Stimulated activated CD4-positive, alpha-beta T cell treated with anti-CD3 and anti-CD28 coated beads, Interleukin-1b, Interleukin-23, amount 100 ng/mL, for 4 hours (primary cell): ENCODE measurements at regions not wholly inside any gene's neighbourhood (a gene's known extent, or its start where the extent isn't known, plus 50 kb on each side); places are given as distances from the start of the nearest gene placed in this dataset.
"Not testable (repeated sequence)": the region's sequence is repeated elsewhere in the genome, so short reads cannot be mapped to it uniquely, and the experiment has no call there.

ENCODE experiments used
- DNase-seq, 2 donors: peaks; one replicate each; pipeline ENCODE4 v3.0.0-alpha.2; 2020; ENCODE audit warnings: low read depth in 2 of 2

DNA sequence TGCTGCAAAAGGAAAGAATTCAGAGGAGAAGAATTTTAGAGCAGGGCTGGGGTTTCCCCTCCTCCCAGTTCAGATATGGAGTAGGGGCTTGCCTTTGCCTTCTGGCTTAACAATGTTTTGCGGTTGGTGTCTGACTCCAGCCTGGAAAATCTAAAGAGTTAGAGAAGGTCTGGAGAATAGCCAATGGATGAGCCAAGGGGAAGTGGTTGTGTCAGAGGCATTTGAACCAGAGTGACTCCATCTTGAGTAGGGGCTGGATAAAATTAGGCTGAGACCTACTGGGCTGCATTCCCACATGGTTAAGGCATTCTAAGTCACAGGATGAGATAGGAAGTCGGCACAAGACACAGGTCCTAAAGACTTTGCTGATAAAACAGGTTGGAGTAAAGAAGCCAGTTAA lies 133.7 kb downstream of the DIRAS2 start:
- no peak for DNase-seq

DNA sequence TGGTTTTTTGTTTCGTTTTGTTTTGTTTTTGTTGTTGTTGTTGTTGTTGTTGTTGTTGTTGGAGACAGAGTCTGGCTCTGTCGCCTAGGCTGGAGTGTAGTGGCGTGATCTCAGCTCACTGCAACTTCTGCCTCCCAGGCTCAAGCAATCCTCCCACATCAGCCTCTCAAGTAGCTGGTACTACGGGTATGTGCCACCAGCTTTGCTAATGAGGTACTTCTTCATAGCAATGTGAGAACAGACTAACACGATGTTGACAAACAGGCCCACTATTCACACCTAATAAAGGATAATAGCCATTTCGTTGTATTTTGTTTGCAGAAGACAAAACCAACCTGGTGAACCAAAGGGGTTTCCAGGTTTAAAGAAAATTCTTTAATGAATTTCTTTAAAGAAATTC lies 130.9 kb downstream of the DIRAS2 start:
- no peak for DNase-seq

DNA sequence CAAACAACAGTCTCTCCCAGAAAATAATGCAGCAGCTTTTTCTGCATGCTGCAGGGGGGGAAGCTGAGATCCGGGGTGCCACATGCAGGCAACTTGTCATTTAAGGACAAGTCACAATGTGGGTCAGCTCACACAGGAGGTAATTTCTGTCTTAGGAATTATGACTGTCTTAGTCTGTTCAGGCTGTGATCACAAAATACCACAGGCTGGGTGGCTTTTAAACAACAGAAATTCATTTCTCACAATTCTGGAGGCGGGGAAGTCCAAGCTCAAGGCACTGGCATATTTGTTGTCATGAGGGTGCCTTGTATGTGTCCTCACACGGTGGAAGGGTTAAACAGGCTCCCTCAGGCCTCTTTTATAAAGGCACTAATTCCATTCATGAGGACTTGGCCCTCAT lies 127.7 kb downstream of the DIRAS2 start:
- no peak for DNase-seq

GRCh38 chr9:90515510-90515909 lies 127.1 kb downstream of the DIRAS2 start:
- no peak for DNase-seq

DNA sequence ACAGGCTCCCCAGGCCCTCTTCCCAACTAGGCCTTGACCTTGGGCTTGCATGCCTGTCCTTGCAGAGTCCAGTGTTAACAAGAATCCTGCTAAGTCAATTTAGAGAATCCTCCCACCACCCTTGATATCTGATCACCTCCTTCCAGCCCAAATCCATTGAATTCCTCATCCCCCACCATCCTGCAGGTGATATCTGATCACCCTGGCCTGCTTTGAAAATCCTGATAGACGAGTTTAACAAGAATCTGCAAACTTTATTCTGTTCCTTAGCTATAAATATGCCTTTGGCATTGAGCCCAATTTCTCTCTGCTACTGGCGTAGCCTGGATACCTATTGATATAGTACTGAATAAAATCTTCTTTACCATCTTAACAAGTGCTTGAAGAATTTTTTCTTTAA lies 125.5 kb downstream of the DIRAS2 start:
- no peak for DNase-seq

DNA sequence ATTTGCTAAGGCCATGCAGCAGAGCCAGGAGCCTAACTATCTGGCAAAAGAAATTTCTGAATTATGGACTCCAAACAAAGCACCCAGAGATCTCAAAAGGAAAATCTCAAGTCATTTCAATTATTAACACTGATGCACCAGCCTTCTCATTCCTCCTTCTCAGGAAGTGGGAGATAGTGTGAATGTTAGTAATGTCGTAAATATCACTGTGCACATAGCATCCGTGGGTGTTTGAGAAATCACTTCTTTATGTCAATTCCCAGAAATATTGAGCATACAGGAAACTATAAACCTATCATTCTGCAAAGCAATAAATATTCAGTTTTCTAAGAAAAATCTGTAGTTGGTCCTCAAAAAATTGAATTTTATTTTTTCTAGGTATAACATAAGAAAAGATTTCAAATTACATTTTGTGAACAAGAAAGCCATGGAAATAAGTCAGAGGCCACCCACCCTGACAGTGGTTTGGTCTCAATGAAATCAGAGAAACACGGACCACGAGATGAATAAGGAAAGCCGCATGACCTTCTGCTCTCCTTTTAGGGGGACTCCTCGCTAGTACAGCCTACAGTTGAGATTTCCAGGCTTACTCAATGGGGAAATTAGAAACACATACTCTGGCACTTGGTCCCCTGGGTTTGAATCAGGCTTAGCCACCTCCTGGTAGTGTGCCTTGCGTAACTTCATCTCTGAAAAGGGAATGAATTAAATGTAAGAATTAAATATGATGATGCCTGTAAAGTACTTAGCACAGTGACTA lies 120.6 kb downstream of the DIRAS2 start:
- DNase-seq = no peak

GRCh38 chr9:90523958-90524357 lies 118.7 kb downstream of the DIRAS2 start:
- no peak for DNase-seq

DNA sequence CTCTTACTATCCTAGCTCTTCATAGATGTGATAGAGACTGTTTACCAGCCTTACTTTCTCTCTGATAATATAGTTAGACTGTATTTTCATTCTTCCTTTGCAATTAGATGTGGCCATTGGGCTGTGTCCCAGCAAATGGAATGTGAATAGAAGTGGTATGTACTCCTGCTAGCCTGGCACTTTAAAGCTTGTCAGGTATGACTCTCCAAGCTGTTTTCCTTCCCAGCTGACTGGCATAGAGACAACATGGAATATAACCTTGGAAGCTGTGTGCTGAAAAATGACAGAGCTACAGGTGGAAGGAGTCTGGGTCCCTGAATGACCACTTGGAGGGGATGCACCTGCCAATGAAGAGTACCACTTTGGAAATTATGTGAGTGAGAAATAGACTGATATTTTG lies 116.2 kb downstream of the DIRAS2 start:
- no peak for DNase-seq

DNA sequence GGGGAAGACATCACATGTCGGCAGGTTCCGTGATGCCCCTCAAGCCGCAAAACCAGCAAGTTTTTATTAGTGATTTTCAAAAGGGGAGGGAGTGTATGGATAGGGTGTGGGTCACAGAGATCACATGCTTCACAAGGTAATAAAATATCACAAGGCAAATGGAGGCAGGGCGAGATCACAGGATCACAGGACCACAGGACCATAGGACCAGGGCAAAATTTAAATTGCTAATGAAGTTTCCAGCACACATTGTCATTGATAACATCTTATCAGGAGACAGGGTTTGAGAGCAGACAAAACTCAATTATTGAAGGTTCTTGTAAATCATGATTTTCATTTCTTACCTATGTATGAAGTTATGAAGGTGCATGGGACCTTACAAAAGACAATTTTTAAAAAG lies 106.5 kb downstream of the DIRAS2 start:
- DNase-seq = not testable (repeated sequence)

- DNase-seq = no peak
These were observed 104.1 kb downstream of the DIRAS2 start for GRCh38 chr9:90538566-90538965.

DNA sequence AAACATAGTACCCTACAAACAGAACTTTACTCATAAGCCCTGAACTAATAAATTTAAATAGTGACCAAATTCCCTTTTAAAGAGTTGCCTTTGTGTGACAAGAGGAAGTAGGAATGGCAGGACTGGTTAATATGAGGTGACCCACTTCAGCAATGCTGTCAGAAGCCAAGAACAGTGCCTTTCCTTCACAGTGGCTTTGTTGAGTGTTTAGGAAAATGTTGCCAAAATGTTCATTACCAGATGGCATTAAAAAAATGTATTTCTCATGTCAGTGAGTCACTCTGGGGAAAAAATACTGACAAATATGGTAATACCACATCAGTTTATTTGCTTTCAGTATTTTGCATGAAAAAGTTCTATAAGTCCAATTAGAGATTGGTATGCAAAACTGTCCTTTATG lies 103.3 kb downstream of the DIRAS2 start:
- DNase-seq = no peak

GRCh38 chr9:90540734-90541133 lies 101.9 kb downstream of the DIRAS2 start:
- DNase-seq = no peak

- no peak for DNase-seq
These were observed 98.1 kb downstream of the DIRAS2 start for GRCh38 chr9:90544488-90544887.

- DNase-seq = no peak
These were observed 96.4 kb downstream of the DIRAS2 start for GRCh38 chr9:90546200-90546599.

DNA sequence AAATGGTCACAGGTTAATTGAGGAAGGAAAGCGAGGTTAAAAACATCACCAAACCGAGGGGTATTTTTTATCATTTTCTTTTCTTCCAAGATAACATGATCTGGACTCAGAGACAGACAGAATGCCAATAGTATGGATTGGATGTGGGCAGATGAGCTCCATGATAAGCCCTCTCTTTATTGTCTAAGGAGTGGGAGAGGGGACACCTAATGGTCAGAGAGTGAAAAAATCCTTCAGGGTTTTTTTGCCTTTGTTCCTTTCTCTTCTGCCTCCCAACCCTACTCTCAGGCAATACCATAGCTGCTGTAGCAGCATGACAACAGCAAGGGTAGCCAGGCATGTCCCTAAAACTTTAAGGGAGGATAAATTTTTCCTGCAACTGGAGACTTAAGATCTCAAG lies 94.7 kb downstream of the DIRAS2 start:
- no peak for DNase-seq

GRCh38 chr9:90552317-90552716 lies 90.3 kb downstream of the DIRAS2 start:
- no peak for DNase-seq

- no peak for DNase-seq
These were observed 87.1 kb downstream of the DIRAS2 start for GRCh38 chr9:90555351-90556057.

DNA sequence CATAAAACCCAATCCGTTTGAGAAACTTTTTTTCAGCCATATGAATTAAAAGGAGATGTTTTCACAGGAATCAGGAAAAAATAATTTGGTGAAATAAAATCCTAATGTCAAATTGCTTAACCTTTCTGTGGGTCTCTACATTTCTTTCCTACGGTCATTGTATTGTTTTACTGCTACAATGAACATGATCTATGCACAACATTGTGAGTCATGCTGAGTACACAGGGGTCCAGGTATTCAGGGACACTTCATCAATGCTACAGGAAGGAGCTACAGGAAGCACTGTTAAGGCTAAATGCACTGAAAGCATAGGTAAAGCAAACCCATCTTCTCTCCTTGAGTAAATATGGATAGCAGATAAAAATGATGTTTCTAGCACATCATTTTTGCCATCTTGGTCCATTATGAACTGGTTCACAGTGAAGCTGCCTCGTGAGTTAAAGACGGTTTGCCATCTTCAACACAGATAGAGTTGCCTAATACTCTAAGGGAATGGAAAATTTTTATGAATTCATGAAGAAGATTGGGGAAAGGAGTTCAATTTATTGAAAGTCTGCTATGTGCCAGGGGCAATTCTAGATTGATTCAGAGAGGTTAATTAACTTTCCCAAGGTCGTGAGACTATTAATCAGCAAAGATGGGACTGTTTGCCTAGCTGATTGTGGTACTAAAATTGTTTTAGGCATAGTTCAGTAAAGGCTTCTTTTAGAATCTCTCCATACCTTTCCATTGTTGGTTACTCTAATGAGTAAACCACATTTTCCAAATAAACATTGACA lies 85.5 kb downstream of the DIRAS2 start:
- DNase-seq = no peak

GRCh38 chr9:90559075-90560073 lies 83.2 kb downstream of the DIRAS2 start:
- no peak for DNase-seq
